ENCODE measurements at regions not wholly inside any gene's neighbourhood (a gene's known extent, or its start where the extent isn't known, plus 50 kb on each side); places are given as distances from the start of the nearest gene placed in this dataset.

- DNase-seq = no peak
Observed at GRCh38 chr7:31284106-31284505, 56.4 kb downstream of the NEUROD6 start.

- DNase-seq = no peak
Observed at GRCh38 chr7:31271641-31272405, 68.7 kb downstream of the NEUROD6 start.

GRCh38 chr7:31267486-31267885 lies 73.0 kb downstream of the NEUROD6 start:
- no peak for DNase-seq

GRCh38 chr7:31263338-31263737 lies 77.2 kb downstream of the NEUROD6 start:
- no peak for DNase-seq

DNA sequence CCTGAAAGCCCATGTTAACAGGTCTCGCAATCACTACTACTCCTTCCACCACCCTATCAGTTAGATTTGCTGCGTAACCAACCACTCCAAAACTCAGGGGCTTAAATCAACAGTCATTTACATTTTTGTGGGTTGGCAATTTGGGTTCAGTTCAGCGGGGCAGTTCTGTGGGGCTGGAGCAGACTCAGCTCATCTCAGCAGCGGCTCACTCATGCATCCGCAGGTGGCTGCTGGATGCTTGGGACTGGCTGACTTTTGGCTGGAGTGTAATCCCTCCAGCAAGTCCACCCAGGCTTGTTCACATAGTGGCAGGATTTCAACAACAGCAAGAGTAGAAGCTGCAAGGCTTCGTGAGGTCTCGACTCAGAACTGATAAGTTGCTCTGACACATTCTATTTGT lies 79.2 kb downstream of the NEUROD6 start:
- no peak for DNase-seq

DNA sequence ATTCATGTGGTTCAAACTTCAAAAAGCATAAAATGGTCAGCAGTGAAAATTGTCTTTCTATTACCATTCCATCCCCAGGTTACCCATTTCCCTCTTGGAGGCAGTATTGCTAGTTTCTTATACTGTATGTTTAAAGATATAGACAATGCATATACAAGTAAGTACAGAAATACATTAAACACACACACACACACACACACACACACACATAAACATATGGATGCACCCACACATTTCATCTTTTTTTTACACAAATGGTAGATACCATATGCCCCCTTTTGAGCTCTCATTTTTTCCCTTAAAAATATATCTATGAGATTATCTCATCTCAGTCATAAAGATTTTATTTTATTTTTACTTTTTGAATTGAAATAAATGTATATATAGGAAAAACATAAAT lies 79.7 kb downstream of the NEUROD6 start:
- no peak for DNase-seq

GRCh38 chr7:31258391-31258790 lies 82.1 kb downstream of the NEUROD6 start:
- no peak for DNase-seq

DNA sequence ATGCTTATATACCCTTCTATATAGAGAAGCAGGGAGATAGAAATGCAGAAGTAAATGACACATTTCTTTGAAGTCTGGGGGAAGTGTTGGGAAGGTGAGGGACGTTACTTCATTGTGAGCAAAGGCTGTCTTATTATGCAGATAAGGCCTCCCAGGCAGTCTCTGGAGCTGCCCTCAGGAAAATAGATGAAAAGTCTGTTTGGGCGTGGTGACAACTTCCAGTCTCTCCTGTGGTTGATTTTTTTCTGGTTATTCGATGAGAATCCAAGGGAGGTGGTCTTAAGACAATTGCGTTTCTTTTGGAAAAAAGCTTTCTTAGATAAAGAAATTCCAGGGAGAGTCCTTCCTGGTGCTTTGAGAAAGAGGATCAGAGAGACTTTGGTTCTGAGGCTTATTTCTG lies 84.0 kb downstream of the NEUROD6 start:
- no peak for DNase-seq

- DNase-seq = peak in 1 of 2 donors; percentile 2
Observed at GRCh38 chr7:31254926-31255325, 85.6 kb downstream of the NEUROD6 start.

GRCh38 chr7:31253532-31253931 lies 87.0 kb downstream of the NEUROD6 start:
- DNase-seq = no peak

DNA sequence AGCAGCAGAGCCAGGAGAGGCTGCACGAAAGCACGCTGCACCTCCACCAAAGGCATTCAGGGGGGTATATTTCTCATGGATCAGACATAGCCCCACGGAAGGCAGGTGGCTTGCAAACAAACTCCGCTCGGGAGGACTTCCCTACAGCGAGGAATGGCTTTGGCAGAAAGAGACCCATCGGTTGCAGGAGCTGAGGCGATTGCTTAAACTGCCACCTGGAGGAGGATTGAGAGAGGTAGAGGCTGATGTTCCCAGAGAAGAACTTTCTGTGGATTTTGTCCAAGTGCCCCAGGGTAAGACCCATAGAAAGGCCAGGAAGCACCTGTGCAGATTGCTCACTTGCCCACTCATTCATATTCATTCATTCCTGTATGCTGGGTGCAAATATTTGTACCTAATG lies 89.1 kb downstream of the NEUROD6 start:
- DNase-seq = no peak

GRCh38 chr7:31249671-31250070 lies 90.9 kb downstream of the NEUROD6 start:
- DNase-seq = no peak

DNA sequence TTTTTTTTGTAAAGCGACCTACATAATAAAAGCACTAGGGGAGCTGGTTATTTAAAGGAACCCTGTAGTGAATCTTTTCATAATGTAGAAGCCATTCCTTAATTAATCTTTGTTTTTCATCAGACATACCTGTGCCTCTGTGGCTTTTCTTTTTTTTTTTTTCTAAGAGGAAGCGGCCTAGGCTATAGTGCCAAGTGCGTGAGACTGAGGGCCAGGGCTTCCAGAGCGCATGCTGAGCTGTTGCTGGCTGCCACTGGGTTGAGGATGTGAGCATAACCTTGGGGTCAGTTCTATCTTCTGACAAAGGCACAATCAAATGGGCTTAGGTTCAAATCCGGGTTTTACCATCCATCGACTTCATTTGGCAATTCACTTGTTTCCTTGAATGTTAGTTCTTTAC lies 103.7 kb downstream of the NEUROD6 start:
- DNase-seq = no peak

DNA sequence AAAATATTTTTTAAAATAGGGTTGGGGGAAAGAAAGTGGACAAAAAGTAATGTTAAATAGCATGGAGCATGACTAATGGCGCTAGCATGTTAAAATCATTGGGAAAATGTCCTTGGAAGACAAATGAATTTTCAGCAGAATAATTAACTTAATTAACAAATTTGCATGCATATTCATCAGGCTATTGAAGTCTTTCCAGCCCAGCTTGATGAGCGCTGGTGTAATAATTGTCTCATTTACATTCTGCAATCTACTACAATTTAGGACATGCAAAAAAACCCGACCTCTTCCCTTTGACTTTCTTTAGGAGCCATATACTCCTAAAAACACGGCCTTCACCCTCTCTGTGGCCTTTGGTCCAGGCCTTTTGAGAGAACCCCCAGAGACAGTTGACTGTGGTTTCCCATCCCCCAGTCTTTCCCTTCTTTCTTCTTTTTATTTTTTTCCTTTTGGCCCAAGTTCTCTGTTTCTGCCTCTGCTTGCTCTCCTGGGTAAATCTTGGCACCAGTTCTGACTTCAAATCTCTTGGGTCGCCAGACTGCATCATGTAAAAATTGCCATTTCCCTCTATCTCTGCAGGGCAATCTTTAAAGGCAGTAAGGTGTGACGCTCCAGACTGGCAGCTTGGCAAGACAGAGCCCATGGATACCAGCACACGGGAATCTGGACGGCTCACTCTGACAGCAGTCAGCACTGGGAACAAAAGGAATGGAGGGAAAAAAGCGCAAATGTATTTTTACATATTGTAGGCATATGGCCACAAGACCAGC lies 105.5 kb downstream of the NEUROD6 start:
- DNase-seq = no peak

GRCh38 chr7:31228957-31229356 lies 111.6 kb downstream of the NEUROD6 start:
- no peak for DNase-seq

GRCh38 chr7:31214751-31215150 lies 125.8 kb downstream of the NEUROD6 start:
- DNase-seq = no peak

DNA sequence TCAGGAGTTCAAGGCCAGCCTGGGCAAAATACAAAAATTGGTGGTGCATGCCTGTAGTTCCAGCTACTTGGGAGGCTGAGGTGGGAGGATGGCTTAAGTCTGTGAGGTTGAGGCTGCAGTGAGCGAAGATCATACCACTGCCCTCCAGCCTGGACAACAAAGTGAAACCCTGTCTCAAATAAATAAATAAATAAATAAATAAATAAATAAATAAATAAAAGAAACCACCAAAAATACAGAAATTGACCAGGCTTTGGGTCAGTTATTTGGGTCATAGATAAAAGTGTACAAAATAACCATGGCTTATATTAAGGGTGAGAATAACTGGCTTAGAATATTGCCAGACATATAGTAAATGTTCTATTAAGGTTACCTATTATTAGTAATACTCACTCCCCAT lies 129.2 kb downstream of the NEUROD6 start:
- no peak for DNase-seq

- no peak for DNase-seq
Observed at GRCh38 chr7:31204071-31204470, 136.5 kb downstream of the NEUROD6 start.

DNA sequence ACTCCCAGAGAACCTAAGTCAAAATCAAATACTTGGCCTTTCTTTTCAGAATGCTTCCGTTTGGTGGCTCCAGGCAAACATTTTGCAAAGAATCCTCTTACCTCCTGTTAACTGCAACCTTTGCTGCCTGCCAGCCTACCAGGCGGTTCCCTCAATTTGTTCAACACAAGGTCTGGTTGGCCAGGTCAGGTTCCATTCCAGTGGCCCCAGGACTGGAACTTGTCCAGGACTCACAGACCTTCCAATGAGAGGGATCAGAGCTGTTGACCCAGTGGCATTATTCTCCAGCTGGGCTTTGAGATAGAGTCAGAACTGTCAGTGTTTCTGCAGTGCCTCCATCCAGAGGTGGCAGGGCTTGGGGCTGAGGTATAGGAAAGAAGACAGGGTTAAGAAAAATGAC lies 137.0 kb downstream of the NEUROD6 start:
- no peak for DNase-seq

GRCh38 chr7:31202801-31203200 lies 137.7 kb downstream of the NEUROD6 start:
- DNase-seq = no peak

GRCh38 chr7:31192986-31193385 lies 140.9 kb downstream of the ADCYAP1R1 start:
- DNase-seq = peak; percentile 2 to 10

DNA sequence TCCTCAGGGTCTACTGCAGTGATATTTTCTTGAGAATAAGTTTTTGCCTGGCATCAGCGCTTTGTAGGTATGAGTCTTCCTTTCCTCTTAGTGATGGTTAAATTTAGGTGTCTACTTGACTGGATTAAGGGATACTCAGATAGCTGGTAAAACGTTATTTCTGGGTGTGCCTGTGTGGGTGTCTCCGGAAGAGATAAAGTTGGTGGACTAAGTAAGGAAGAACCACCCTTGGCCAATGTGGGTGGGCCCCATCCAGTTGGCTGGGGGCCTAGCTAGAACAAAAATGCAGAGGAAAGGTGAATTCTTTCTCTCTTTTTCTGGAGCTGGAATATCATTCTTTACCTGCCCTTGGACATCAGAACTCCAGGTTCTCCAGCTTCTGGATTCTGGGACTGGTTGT lies 138.8 kb downstream of the ADCYAP1R1 start:
- DNase-seq = no peak

DNA sequence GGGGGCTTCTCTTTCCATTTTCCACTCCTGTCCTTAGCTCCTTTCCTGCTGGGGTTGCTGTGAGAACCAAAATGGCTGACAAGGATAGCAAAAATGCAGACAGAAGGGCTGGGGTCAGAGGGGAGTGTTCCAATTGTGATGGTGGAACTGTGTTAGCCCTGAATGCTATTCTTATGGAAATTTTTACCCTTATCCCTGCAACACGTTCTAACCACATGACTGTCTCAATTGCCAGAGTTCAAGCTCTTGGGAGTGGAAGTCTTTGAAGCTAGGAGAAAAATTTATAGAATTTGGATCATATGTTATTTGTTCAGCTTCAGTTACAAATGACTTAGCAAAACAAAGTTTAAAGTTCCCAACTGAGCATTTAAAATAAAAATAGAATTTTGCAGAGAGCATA lies 134.1 kb downstream of the ADCYAP1R1 start:
- no peak for DNase-seq

DNA sequence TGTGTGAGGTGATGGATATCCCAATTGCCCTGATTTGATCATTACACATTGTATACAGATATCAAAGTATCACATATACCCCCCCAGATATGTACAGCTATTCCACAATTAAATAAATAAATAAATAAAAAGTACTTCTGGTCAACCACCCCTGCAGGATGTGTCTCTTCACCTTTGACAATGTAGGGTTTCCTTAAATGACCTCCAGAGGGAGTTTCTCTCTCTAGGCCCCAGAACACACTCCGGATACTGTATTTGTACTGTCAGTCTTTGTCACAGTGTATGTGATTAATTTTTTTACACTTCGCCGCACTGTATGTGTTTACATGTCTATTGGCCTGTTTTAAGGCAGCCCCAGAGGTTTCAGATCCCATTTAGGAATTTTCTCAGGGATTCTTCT lies 123.6 kb downstream of the ADCYAP1R1 start:
- DNase-seq = no peak

All from inflammatory macrophage (primary cell).